ENCODE measurements at regions not wholly inside any gene's neighbourhood (a gene's known extent, or its start where the extent isn't known, plus 50 kb on each side); places are given as distances from the start of the nearest gene placed in this dataset.

DNA sequence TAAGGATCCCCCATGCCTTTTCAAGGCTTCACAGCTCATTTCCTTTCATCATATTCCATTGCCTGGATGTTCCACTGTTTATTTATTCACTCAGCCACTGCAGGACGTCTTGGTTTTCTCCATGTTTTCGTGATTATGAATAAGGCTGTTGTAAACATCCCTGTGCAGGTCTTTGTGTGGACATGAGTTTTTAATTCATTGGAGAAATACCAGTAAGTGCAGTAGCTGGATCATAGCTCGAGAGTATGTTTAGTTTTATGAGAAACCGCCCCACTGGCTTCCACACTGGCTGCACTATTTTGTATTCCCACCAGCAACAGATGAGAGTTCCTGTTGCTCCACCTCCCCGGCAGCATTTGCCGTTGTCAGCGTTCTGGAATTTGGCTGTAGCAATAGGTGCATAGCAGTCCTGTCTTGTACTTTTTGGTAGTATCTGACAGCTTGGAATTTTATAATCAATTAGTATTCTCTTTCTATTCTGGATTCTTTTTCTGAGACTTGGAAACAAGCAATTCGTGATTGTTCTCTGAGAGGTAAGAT is 269.9 kb upstream of the PITRM1 start:
- H3K4me1 Mint-ChIP-seq (ENCODE audit: low read depth) = no peaks in the 10 kb centered on the region
- H3K4me3 Mint-ChIP-seq (ENCODE audit: low read depth) = no peak overlapping the region
- no peak overlapping the region for H3K27ac Mint-ChIP-seq
- TF ChIP-seq, protein P1, sequence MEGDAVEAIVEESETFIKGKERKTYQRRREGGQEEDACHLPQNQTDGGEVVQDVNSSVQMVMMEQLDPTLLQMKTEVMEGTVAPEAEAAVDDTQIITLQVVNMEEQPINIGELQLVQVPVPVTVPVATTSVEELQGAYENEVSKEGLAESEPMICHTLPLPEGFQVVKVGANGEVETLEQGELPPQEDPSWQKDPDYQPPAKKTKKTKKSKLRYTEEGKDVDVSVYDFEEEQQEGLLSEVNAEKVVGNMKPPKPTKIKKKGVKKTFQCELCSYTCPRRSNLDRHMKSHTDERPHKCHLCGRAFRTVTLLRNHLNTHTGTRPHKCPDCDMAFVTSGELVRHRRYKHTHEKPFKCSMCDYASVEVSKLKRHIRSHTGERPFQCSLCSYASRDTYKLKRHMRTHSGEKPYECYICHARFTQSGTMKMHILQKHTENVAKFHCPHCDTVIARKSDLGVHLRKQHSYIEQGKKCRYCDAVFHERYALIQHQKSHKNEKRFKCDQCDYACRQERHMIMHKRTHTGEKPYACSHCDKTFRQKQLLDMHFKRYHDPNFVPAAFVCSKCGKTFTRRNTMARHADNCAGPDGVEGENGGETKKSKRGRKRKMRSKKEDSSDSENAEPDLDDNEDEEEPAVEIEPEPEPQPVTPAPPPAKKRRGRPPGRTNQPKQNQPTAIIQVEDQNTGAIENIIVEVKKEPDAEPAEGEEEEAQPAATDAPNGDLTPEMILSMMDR (IDR thresholded peaks at IDR 0.05; ENCODE audit: unreplicated experiment) = no peak
- no peaks in the 10 kb centered on the region for H3K36me3 Mint-ChIP-seq (ENCODE audit: insufficient read depth)
- peaks cover 8% of the 10 kb centered on the region for H3K9me3 Mint-ChIP-seq (ENCODE audit: low read depth)
- peaks cover 3% of the 10 kb centered on the region for H3K27me3 Mint-ChIP-seq
- no peak for DNase-seq (ENCODE audit: low spot score, unreplicated experiment)

DNA sequence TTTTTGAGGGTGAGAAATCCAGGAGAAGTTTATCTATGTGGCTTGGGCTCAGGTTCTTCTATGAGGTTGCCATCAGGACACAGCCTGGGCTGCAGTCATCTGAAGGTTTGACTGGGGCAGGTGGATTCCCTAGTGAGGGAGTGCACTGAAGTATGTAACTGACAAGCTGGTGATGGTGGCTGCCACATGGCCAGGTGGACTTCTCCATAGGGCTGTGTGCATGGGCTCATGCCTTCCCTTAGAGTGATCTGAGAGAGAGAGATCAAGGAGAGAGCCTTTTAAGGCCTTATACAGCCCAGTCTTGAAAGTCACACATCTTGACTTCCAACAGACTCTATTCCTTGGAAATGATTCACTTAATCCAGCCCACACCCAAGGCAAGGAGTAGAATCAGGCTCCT is 266.6 kb upstream of the PITRM1 start:
- no peak overlapping the region for H3K27ac Mint-ChIP-seq

GRCh38 chr10:3438606-3439005 is 266.0 kb upstream of the PITRM1 start:
- TF ChIP-seq, protein P1 (IDR thresholded peaks at IDR 0.05; ENCODE audit: unreplicated experiment) = no peak
- Mint-ChIP-seq H3K36me3 (ENCODE audit: insufficient read depth) (no peaks in the 10 kb centered on the region), H3K27ac (no peak overlapping the region), H3K4me3 (ENCODE audit: low read depth) (no peak overlapping the region), H3K27me3 (no peaks in the 10 kb centered on the region), H3K9me3 (ENCODE audit: low read depth) (peaks cover 8% of the 10 kb centered on the region), H3K4me1 (ENCODE audit: low read depth) (no peaks in the 10 kb centered on the region)
- no peak for DNase-seq (ENCODE audit: low spot score, unreplicated experiment)

More for the DNA sequence above, 266.6 kb upstream of the PITRM1 start:
- Mint-ChIP-seq H3K4me3 (ENCODE audit: low read depth) (no peak overlapping the region), H3K27me3 (no peaks in the 10 kb centered on the region), H3K36me3 (ENCODE audit: insufficient read depth) (no peaks in the 10 kb centered on the region), H3K4me1 (ENCODE audit: low read depth) (no peaks in the 10 kb centered on the region), H3K9me3 (ENCODE audit: low read depth) (peaks cover 8% of the 10 kb centered on the region)
- no peak for DNase-seq (ENCODE audit: low spot score, unreplicated experiment)
- TF ChIP-seq, protein P1 (IDR thresholded peaks at IDR 0.05; ENCODE audit: unreplicated experiment) = no peak

DNA sequence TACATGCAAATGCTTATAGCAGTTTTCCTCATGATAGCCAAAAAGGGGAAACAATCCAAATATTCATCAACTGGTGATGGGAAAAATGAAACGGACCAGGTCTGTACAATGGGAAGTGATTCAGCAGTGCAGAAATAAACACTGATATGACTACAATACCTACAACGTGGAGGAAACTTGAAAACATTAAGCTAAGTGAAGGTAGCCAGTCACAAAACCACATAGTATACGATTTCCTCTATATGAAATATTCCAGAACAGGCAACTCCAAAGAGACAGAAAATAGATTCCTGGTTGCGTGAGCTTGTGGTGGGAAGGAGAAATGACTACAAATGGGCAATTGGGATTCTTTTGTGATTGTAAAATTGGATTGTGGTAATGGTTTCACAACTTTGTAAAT is 263.1 kb upstream of the PITRM1 start:
- TF ChIP-seq, protein P1 (IDR thresholded peaks at IDR 0.05; ENCODE audit: unreplicated experiment) = no peak
- Mint-ChIP-seq H3K4me3 (ENCODE audit: low read depth) (no peak overlapping the region), H3K36me3 (ENCODE audit: insufficient read depth) (no peaks in the 10 kb centered on the region), H3K27ac (no peak overlapping the region), H3K27me3 (no peaks in the 10 kb centered on the region), H3K4me1 (ENCODE audit: low read depth) (no peaks in the 10 kb centered on the region), H3K9me3 (ENCODE audit: low read depth) (peaks cover 6% of the 10 kb centered on the region)
- no peak for DNase-seq (ENCODE audit: low spot score, unreplicated experiment)

- Mint-ChIP-seq H3K9me3 (ENCODE audit: low read depth) (peaks cover 7% of the 10 kb centered on the region), H3K4me3 (ENCODE audit: low read depth) (no peak overlapping the region), H3K4me1 (ENCODE audit: low read depth) (no peaks in the 10 kb centered on the region), H3K27ac (no peak overlapping the region), H3K27me3 (peaks cover 4% of the 10 kb centered on the region), H3K36me3 (ENCODE audit: insufficient read depth) (no peaks in the 10 kb centered on the region)
- TF ChIP-seq, protein P1 (IDR thresholded peaks at IDR 0.05; ENCODE audit: unreplicated experiment) = no peak
- no peak for DNase-seq (ENCODE audit: low spot score, unreplicated experiment)
Observed at GRCh38 chr10:3433988-3434387, 261.4 kb upstream of the PITRM1 start.
